AG09319 (cell line): ENCODE measurements at regions not wholly inside any gene's neighbourhood (a gene's known extent, or its start where the extent isn't known, plus 50 kb on each side); places are given as distances from the start of the nearest gene placed in this dataset.

Experiments used
- DNase-seq: peaks from one replicate; pipeline ENCODE4 v3.0.0-alpha.2; 2010; ENCODE audit warnings: low read depth; ENCODE audit errors: extremely low read depth
- CTCF ChIP-seq: IDR thresholded peaks from 2 replicates; pipeline ENCODE4 v1.5.1; 2011; ENCODE audit warnings: low read depth, mild to moderate bottlenecking, inconsistent platforms, low read length, moderate library complexity

- no peak for DNase-seq
- TF ChIP-seq CTCF, result no peak
Measured at GRCh38 chr21:16113052-16113715, 383.4 kb downstream of the USP25 start.

GRCh38 chr21:16115461-16115860, 385.7 kb downstream of the USP25 start:
- no peak for DNase-seq
- TF ChIP-seq CTCF, result no peak

GRCh38 chr21:16116069-16116468, 386.3 kb downstream of the USP25 start:
- TF ChIP-seq CTCF, result no peak
- DNase-seq, result no peak

GRCh38 chr21:16116798-16117197, 387.0 kb downstream of the USP25 start:
- no peak for DNase-seq
- no peak for TF ChIP-seq CTCF

GRCh38 chr21:16117331-16117730, 387.5 kb downstream of the USP25 start:
- DNase-seq, result no peak
- TF ChIP-seq CTCF, result no peak

- TF ChIP-seq CTCF, result no peak
- peak; percentile 68 for DNase-seq
Measured at GRCh38 chr21:16117851-16118590, 388.2 kb downstream of the USP25 start.

GRCh38 chr21:16124378-16125138, 394.8 kb downstream of the USP25 start:
- TF ChIP-seq CTCF, result no peak
- DNase-seq, result peak; percentile 55
